ENCODE measurements at regions not wholly inside any gene's neighbourhood (a gene's known extent, or its start where the extent isn't known, plus 50 kb on each side); places are given as distances from the start of the nearest gene placed in this dataset.

- TF ChIP-seq GATA3 (IDR thresholded peaks at IDR 0.05; ENCODE audit: low read depth, low read length) (no peak), GATA2 (IDR thresholded peaks at IDR 0.05; ENCODE audit: low read depth, low read length) (no peak)
Observed at GRCh38 chr22:49705972-49706352, 121.7 kb downstream of the BRD1 start.
